HG03159 (cell line): ENCODE measurements at regions not wholly inside any gene's neighbourhood (a gene's known extent, or its start where the extent isn't known, plus 50 kb on each side); places are given as distances from the start of the nearest gene placed in this dataset.
"Not testable (repeated sequence)": the region's sequence is repeated elsewhere in the genome, so short reads cannot be mapped to it uniquely, and the experiment has no call there.

Experiments used
- ATAC-seq: cut with Tn5 transposase; IDR thresholded peaks from one replicate; pipeline ENCODE4 v1.9.1; 2021; ENCODE audit warnings: mild to moderate bottlenecking, moderate library complexity; ENCODE audit not compliant: unreplicated experiment

- ATAC-seq, result not testable (repeated sequence)
Measured at GRCh38 chr5:21341948-21342261, 1353.9 kb upstream of the CDH18 start.

- not testable (repeated sequence) for ATAC-seq
Measured at GRCh38 chr5:21341203-21341947, 1353.4 kb upstream of the CDH18 start.

DNA sequence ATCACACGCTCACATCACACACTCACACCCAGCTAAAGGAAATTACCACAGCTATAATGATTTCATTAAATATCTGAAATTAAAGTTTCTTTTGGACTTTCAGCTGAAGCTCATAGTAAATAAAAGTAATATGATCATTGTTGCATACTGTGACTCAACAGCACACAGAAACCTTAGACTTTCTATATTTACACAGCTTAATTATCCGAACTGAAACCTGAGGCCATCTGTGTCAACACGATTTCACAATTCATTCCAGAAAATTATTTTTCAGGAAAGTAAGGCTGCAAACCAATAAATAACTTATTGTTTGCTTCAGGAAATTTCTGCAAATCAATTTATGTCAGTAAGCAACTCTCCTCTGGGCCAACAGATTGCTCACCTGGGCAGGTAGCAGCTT is 1352.2 kb upstream of the CDH18 start:
- ATAC-seq, result not testable (repeated sequence)

- not testable (repeated sequence) for ATAC-seq
Measured at GRCh38 chr5:21336478-21336877, 1348.5 kb upstream of the CDH18 start.

- ATAC-seq, result not testable (repeated sequence)
Measured at GRCh38 chr5:21315376-21315775, 1327.4 kb upstream of the CDH18 start.

- ATAC-seq, result not testable (repeated sequence)
Measured at GRCh38 chr5:21301205-21301604, 1313.2 kb upstream of the CDH18 start.

GRCh38 chr5:21274361-21274760 is 1286.4 kb upstream of the CDH18 start:
- ATAC-seq, result not testable (repeated sequence)

- no peak for ATAC-seq
Measured at GRCh38 chr5:21263361-21263760, 1275.4 kb upstream of the CDH18 start.

DNA sequence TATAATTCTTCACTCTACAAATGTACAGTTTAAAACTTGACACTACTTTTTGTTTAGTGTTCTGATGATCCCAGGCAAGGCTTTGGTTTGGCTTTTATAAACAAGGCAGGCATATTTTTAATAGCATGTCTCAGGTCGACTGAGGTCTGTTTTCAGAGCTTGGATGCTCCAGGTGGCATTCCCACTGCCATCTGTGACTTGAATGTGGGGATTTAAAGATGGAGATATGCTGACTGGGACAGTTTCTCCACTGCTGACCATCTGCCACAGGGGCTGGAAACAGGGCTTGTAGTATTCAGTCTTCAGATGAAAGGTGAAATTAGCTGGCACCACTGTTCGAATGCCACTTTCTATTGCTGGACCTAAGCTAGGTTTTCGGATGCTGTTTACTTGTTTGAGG is 1266.2 kb upstream of the CDH18 start:
- ATAC-seq, result no peak

DNA sequence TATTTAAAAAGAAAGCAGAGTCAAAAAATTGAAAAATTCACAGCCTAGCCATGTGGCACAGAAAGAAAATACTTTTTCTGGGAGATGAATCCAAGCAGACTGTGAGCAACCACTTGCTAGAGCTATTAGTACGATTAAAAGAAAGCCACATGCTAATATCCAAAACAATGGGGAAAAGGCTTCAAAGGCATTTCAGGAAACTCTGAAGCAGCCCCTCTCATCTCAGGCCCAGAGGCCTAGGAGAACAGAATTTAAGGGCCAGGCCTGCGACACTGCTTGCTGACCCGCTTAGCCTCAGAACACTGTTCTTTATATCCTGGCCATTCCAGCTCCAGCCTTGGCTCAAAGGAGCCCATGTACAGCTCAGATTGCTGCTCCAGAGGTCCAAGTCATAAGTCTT is 1257.0 kb upstream of the CDH18 start:
- ATAC-seq, result no peak

DNA sequence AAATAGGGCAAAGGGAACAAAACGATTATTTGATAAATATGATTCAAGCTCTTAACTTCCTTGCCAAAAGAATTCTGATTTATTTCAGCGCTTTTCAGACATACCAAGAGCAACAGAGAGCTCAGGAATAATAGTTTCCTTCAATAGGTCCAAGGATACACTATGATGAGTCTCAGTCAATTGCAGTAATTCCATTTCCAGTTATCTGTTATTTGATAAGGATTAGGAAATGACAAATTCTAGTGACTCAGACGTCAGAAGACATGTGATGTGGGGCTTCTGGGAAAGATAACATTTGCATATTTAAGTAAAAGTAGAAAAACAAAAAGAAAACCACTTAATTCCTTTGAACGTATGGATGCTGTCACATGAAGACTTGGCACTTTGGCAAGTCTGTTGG is 1250.8 kb upstream of the CDH18 start:
- ATAC-seq, result no peak

- ATAC-seq, result no peak
Measured at GRCh38 chr5:21237461-21237860, 1249.5 kb upstream of the CDH18 start.

DNA sequence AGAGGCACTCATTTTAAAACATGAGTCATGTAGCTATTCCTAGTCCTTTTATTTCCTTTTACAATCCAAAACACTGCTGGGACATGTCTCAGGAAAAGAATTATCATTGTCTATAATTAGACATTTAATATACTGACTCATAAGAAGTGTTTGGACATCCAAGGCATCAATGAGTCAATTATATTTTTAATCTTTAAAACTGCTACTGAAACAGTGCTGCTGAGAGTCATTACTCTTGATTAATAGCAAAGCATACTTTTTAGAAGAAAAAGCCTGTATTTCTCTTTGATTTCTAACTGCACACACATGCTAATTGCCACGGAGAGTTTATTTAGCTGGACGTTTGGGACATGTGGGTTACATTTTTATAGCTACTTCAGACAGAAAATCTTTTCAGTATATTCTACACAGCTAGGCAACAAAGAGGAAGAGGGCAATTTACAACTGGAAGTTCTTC is 1249.0 kb upstream of the CDH18 start:
- no peak for ATAC-seq

DNA sequence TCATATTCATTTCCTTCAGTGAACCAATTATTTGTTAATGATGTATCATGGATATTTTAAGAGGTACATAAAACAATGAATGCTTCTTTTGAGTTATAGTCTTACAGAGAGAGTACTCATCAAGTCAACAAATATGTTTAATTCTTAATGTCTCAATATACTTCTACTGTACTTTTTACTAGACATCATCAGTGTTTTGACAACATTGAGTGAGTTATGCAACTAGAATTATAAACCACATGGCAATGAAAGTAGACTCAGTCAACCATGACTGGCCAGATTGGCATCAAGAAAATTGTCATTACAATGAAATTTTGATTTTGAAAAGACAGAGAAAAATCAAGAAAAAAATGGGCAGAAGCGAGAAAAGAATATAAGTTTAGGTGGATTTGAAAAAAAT is 1248.1 kb upstream of the CDH18 start:
- ATAC-seq, result no peak

- no peak for ATAC-seq
Measured at GRCh38 chr5:21225223-21226064, 1237.4 kb upstream of the CDH18 start.

DNA sequence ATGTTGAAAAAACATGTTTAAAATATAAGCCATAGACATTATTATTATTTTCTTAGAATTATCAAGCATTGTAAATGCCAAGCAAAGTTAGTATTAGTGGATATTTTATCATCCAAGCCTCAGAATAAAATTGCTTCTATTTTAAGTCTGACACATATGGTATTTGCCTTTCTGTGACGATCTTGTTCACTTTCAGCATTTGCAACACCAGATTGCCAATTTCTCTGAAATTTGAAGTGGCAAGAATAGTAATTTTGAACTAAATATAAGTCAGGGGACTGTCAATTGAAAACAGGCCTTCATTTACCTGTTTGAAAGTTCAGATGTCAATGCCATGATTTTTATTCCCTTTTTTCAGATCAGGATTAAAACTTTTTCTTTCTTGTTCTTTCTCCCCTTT is 1233.6 kb upstream of the CDH18 start:
- no peak for ATAC-seq

DNA sequence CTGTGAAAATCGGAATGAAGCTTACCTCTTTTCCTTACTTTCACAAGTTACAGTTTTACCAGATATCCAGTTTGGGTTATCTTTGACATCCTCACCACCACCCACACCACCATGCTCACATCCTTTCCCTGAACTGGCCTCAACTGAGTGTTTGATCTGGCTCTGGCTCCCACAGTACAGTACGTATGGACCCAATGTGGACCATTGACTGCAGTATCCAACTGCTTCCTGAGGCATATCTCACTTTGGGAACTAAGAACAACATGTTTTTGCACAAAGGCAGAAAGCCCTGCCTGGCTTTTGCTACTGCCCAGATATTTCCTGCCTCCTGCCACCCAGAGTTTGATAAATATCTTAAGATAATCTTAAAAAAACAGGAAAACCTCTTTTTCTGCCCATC is 1232.0 kb upstream of the CDH18 start:
- ATAC-seq, result no peak

GRCh38 chr5:21219251-21219650 is 1231.3 kb upstream of the CDH18 start:
- no peak for ATAC-seq

- no peak for ATAC-seq
Measured at GRCh38 chr5:21212026-21212425, 1224.0 kb upstream of the CDH18 start.

GRCh38 chr5:21209409-21209808 is 1221.4 kb upstream of the CDH18 start:
- ATAC-seq, result no peak

DNA sequence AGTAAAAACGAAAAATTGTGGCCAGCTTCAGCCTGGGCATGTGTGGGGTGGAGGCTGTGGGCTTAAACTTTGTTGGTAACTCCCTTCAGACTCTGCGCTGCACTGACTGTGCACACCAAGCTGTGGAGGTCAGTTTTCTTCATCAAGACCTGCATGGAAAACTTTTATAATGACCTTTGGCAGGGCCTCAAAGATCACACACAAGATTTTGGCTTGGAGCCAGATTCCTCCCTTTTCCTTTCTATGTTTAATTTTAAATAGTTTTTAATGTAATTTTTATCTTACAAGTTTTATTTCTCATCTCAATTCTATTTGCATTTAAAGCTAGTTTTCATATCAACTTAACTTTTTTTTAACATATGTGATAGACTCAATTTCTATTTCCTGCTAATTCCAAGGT is 1211.1 kb upstream of the CDH18 start:
- no peak for ATAC-seq

DNA sequence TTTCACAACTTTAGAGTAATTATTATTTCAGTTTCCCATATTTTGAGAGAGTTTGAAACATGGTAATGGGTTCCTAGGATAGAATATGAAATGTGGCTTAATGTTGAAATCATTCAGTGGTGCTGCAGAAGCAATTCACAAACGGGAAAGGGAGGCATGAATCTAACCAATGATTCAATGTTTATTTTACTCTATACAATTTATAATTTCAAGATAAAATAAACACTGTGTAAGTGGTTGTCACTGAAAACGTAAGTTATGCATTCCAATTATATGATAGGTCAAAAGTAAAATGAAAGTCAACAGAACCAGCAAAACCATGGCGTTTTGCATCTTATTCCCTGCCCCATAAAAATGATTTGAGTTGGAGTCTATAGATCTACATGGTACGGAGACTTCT is 1207.1 kb upstream of the CDH18 start:
- ATAC-seq, result no peak
